ENCODE measurements at regions not wholly inside any gene's neighbourhood (a gene's known extent, or its start where the extent isn't known, plus 50 kb on each side); places are given as distances from the start of the nearest gene placed in this dataset.

GRCh38 chr2:168378960-168379669 is 77.0 kb upstream of the CERS6 start:
- DNase-seq (ENCODE audit: low read depth), result no peak

DNA sequence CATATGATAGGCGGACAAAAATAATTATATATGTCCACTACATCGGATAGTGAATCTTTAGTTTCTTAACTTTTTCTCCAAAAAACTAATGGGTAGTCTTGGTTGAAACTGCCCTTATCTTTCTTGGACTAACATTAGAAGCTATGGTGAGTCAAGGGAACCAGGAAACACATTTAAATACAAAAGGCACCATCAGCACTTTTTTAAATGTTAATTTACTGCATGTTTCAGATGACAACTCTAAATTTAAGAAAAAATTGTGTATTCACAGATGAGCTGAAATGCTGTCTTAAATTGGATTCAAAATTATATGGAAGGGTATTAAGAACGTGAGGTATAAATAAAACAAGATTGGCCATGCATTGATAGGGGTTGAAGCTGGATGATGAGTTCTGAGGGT is 75.6 kb upstream of the CERS6 start:
- DNase-seq (ENCODE audit: low read depth), result no peak

- no peak for DNase-seq (ENCODE audit: low read depth)
These were observed 64.0 kb upstream of the CERS6 start for GRCh38 chr2:168392024-168392423.

DNA sequence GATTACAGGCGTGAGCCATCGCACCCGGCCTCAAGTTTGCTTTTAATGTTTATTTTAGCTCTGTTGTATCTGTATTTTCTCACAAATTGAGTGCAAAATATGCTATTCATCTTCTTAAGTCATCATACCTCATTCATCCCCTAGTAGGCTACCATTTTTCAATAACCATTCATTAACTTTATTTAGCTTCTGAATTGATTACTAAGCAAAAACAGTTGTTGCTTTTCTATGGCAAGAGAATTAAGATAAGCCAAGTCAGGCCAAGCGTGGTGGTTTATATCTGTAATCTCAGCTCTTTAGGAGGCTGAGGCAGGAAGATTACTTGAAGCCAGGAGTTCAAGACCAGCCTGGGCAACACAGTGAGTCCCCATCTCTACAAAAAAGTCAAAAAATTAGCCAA is 63.3 kb upstream of the CERS6 start:
- no peak for DNase-seq (ENCODE audit: low read depth)

DNA sequence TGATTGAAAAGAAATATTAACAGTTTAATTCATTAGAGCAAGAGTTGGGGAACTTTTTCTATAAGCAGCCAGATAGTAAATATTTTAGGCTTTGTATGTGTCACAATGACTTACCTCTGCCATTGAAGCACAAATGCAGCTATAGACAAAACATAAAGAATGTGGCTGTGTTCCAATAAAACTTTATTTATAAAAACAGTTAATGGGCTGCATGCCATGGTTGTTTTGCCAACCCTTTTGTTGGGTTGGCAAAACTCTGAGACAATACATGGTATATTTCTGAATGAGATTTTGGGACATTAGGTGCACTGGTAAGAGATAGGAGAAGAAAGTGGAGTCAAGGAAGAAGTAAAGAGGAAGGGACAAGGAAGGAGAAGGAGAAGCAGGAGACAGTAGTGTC is 61.8 kb upstream of the CERS6 start:
- no peak for DNase-seq (ENCODE audit: low read depth)

DNA sequence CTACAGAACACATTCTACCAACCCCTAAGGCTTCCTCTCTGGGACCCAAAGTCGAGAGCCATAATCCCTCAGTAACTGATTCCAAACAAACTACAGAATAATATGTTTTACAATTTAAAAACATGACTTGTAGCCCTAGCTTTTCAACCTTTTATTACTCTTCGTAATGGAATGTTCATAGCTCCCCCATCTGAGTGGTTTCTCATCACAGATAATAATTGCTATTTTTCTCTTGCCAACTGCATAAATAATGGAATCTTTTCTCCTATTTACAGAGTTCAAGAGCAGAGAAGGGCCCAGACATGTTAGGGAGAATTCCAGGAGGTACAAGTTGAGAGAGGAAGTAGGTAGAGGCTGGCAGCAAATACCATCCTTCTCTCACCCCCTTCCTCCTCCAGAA is 59.9 kb upstream of the CERS6 start:
- no peak for DNase-seq (ENCODE audit: low read depth)

DNA sequence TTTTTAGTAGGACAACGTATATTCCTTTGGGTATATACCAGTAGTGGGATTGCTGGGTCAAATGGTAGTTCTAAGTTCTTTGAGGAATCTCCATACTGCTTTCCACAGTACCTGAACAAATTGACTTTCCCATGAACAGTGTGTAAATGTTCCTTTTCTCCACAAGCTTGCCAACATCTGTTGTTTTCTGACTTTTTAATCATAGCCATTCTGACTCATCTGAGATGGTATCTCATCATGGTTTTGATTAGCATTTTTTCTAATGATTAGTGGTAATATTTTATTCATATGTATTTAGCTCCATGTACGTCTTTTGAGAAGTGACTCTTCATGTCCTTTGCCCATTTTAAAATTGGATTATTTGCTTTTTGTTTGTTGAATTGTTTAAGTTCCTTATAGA is 58.4 kb upstream of the CERS6 start:
- no peak for DNase-seq (ENCODE audit: low read depth)

DNA sequence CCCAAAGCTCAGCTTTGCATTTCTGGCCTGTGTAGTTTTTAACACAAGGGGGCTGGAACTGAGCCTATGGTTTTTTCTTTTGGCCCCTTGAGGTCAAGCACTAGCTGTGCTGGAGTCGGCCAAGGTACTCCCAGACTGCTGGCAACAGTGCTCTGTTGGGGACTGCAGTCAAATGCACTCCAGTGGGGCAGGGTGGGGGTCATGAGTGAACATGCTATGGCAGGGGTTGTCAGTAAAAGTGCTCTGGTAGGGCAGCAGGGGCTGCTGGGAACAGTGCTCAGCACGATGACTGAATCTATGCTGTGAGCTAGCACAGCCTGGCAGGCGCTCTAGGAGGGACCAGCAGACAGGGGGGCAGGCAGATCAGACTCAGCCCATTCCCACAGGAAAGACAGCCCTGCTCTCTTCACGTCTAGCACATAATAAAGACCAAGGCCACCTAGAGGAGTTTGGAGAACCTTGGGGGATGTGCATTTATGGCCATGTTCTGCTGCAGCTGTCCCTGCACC is 55.0 kb upstream of the CERS6 start:
- DNase-seq (ENCODE audit: low read depth), result no peak

DNA sequence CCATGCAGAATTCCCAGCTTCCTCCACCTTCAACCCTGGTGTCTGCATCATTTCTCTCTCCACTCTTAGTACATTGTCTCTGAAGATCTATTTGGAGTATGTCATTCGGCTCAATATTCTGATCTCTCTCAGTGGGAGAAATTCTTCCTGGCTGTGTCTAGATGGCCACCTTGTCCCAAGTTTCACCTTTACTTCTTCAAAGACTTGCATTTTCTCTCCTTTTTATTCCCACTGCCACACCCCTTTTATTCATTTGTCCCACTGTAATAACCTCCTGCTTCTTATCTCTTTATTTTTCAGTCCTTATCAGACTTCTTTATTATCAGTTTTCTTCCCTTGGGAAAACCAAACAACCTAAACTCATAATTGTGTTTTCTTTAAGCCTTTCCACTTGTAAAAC is 54.3 kb upstream of the CERS6 start:
- DNase-seq (ENCODE audit: low read depth), result no peak

DNA sequence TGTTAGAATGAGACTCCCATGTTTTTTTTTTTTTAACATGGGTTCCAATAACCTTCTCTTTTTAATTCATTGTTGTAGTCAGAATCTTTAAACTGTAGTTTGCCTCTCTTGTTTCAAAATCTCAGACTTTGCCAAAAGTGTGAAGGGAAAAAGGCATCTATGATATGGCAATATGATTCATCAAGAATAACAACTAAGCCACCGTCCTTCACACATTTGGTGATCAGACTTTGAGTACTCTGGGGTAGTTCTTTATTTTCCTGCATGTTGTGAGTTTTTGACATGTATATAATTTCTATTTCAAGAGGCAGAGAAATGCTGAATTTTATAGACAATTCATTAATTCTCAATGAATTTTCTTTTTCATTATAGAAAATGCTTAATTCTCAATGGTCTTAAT is 53.5 kb upstream of the CERS6 start:
- no peak for DNase-seq (ENCODE audit: low read depth)

- DNase-seq (ENCODE audit: low read depth), result no peak
These were observed 52.3 kb upstream of the CERS6 start for GRCh38 chr2:168403736-168404135.

DNA sequence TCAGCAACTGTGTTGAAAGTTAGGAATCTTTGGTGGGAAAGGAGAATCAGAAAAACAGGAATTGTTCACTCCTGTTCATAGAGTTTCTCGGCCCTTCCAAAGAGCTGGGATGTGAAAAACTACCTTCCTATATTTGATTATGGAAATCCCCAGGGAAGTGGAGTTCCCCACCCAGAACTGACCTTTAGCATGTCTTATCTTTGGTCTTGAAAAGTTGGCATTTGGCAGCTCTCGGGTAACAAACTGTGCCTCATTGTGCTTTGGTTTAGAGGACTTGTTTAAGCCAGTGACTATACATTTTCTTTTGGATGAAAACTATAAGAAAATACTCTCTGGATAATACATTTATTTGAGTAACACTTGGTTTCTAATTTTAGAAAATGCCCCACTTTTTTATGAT is 51.3 kb upstream of the CERS6 start:
- no peak for DNase-seq (ENCODE audit: low read depth)

Data from T-helper 22 cell (primary cell).